Trophoblast cell (in vitro differentiated cells and primary cell): ENCODE measurements at regions not wholly inside any gene's neighbourhood (a gene's known extent, or its start where the extent isn't known, plus 50 kb on each side); places are given as distances from the start of the nearest gene placed in this dataset.

Source experiments
- DNase-seq, 2 donors: peaks; one replicate each; pipeline ENCODE4 v3.0.0-alpha.2; 2016
- H2AFZ ChIP-seq: 2 replicates; pipeline ENCODE4 v1.6.1; 2013; ENCODE audit warnings: low read length, moderate library complexity, mild to moderate bottlenecking; ENCODE audit not compliant: insufficient read depth, poor library complexity
- H2AK5ac ChIP-seq: 2 replicates; pipeline ENCODE4 v1.6.1; 2013; ENCODE audit warnings: mild to moderate bottlenecking, low read length
- H2BK120ac ChIP-seq: 2 replicates; pipeline ENCODE4 v1.6.1; 2013; ENCODE audit warnings: low read length, mild to moderate bottlenecking, moderate library complexity; ENCODE audit not compliant: insufficient read depth, poor library complexity
- H2BK12ac ChIP-seq: 2 replicates; pipeline ENCODE4 v1.6.1; 2013; ENCODE audit warnings: mild to moderate bottlenecking, low read length, moderate library complexity
- H2BK5ac ChIP-seq: 2 replicates; pipeline ENCODE4 v1.6.1; 2013; ENCODE audit warnings: low read length, low read depth, moderate library complexity, mild to moderate bottlenecking; ENCODE audit not compliant: poor library complexity
- H3K14ac ChIP-seq: 2 replicates; pipeline ENCODE4 v1.6.1; 2013; ENCODE audit warnings: mild to moderate bottlenecking, low read length
- H3K18ac ChIP-seq: 2 replicates; pipeline ENCODE4 v1.6.1; 2013; ENCODE audit warnings: mild to moderate bottlenecking, low read length
- H3K23ac ChIP-seq: 2 replicates; pipeline ENCODE4 v1.6.1; 2013; ENCODE audit warnings: low read length
- H3K27ac ChIP-seq: 2 replicates; pipeline ENCODE4 v1.5.1; 2013; ENCODE audit warnings: low read depth, mild to moderate bottlenecking, inconsistent platforms, low read length, moderate library complexity
- H3K27me3 ChIP-seq: 2 replicates; pipeline ENCODE4 v1.6.1; 2013; ENCODE audit warnings: inconsistent platforms, mild to moderate bottlenecking, low read length, moderate library complexity; ENCODE audit not compliant: insufficient read depth
- H3K36me3 ChIP-seq, 2 experiments: 1 replicate in 1 of 2; 2 replicates in 1 of 2; pipeline ENCODE4 v1.6.1; 2013; ENCODE audit warnings: low read length in 2 of 2, mild to moderate bottlenecking in 2 of 2, moderate library complexity in 1 of 2; ENCODE audit not compliant: insufficient read depth in 2 of 2, control insufficient read depth in 1 of 2
- H3K4ac ChIP-seq: 2 replicates; pipeline ENCODE4 v1.6.1; 2013; ENCODE audit warnings: low read depth, mild to moderate bottlenecking, low read length, moderate library complexity
- H3K4me1 ChIP-seq, 2 experiments: 1 replicate in 1 of 2; 2 replicates in 1 of 2; pipeline ENCODE4 v1.6.1; 2013; ENCODE audit warnings: low read length in 2 of 2, mild to moderate bottlenecking in 2 of 2, moderate library complexity in 1 of 2; ENCODE audit not compliant: insufficient read depth in 2 of 2, control insufficient read depth in 1 of 2
- H3K4me2 ChIP-seq: 2 replicates; pipeline ENCODE4 v1.6.1; 2013; ENCODE audit warnings: inconsistent platforms, mild to moderate bottlenecking, low read length, moderate library complexity
- H3K4me3 ChIP-seq: 2 replicates; pipeline ENCODE4 v1.5.1; 2013; ENCODE audit warnings: mild to moderate bottlenecking, low read depth, low read length, inconsistent platforms
- H3K79me1 ChIP-seq: one replicate; pipeline ENCODE4 v1.6.1; 2013; ENCODE audit warnings: low read length
- H3K79me2 ChIP-seq: 2 replicates; pipeline ENCODE4 v1.6.1; 2013; ENCODE audit warnings: low read length, mild to moderate bottlenecking; ENCODE audit not compliant: control insufficient read depth, insufficient read depth, poor library complexity
- H3K9ac ChIP-seq: 2 replicates; pipeline ENCODE4 v1.6.1; 2013; ENCODE audit warnings: mild to moderate bottlenecking, low read length
- H3K9me3 ChIP-seq: 2 replicates; pipeline ENCODE4 v1.6.1; 2013; ENCODE audit warnings: low read depth, mild to moderate bottlenecking, control low read depth, inconsistent platforms, low read length; ENCODE audit not compliant: insufficient read depth
- H4K12ac ChIP-seq: 2 replicates; pipeline ENCODE4 v1.6.1; 2013; ENCODE audit warnings: low read depth, mild to moderate bottlenecking, low read length, moderate library complexity
- H4K8ac ChIP-seq: 2 replicates; pipeline ENCODE4 v1.6.1; 2013; ENCODE audit warnings: low read depth, mild to moderate bottlenecking, low read length, moderate library complexity
- H4K91ac ChIP-seq: one replicate; pipeline ENCODE4 v1.6.1; 2013; ENCODE audit warnings: low read depth, mild to moderate bottlenecking, low read length, moderate library complexity
- WGBS: extraction: QIAGEN DNeasy Blood & Tissue Kit; methylation state at CpG from one replicate; pipeline ENCODE4 v1.1.7; 2013; ENCODE audit warnings: missing lambda C conversion rate; ENCODE audit not compliant: insufficient read length, insufficient coverage; ENCODE audit errors: extremely low coverage; 5-methylcytosine and 5-hydroxymethylcytosine counted together

- Histone ChIP-seq H3K27me3 (no peaks in the 10 kb centered on the region), H4K12ac (no peak overlapping the region), H2AK5ac (no peak overlapping the region), H2BK5ac (no peak overlapping the region), H3K4me1 (no peaks in the 10 kb centered on the region), H2BK12ac (no peak overlapping the region), H3K27ac (no peak overlapping the region), H3K36me3 (no peaks in the 10 kb centered on the region), H2BK120ac (no peak overlapping the region), H3K4me3 (no peak overlapping the region), H3K4ac (no peak overlapping the region), H2AFZ (no peak overlapping the region), H4K8ac (no peak overlapping the region), H3K18ac (no peak overlapping the region), H3K9ac (no peak overlapping the region), H3K9me3 (no peaks in the 10 kb centered on the region), H3K79me2 (no peaks in the 10 kb centered on the region), H3K79me1 (no peaks in the 10 kb centered on the region), H3K23ac (no peak overlapping the region), H3K4me2 (no peak overlapping the region), H4K91ac (no peak overlapping the region), H3K14ac (no peak overlapping the region)
- no CpG with 5 or more reads among the region's 4 CpGs for WGBS
- DNase-seq: no peak
Measured at GRCh38 chrX:486325-486724, 99.6 kb upstream of the PPP2R3B start.

DNA sequence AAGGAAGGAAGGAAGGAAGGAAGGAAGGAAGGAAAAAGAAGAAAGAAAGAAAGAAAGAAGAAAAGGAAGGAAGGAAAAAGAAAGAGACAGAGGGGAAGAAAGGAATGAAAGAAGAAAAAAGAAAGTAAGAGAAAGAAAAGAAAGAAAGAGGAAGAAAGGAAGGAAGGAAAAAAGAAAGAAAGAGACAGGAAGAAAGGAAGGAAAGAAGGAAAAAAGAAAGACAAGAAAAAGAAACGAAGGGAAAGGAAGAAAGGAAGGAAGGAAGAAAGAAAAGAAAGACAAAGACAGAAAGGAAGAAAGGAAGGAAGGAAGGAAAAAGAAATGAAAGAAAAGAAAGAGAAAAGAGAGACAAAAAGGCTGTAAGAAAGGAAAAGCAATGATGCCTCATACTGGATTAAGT is 101.1 kb upstream of the PPP2R3B start:
- H3K27me3 ChIP-seq: no peaks in the 10 kb centered on the region
- no peaks in the 10 kb centered on the region for H3K4me1 ChIP-seq
- H3K79me2 ChIP-seq: no peaks in the 10 kb centered on the region
- no peak overlapping the region for H3K14ac ChIP-seq
- H3K36me3 ChIP-seq: no peaks in the 10 kb centered on the region
- no peak overlapping the region for H2BK12ac ChIP-seq
- H3K18ac ChIP-seq: no peak overlapping the region
- no peak overlapping the region for H2BK5ac ChIP-seq
- H4K12ac ChIP-seq: no peak overlapping the region
- H4K91ac ChIP-seq: no peak overlapping the region
- H2BK120ac ChIP-seq: no peak overlapping the region
- H3K27ac ChIP-seq: no peak overlapping the region
- no peaks in the 10 kb centered on the region for H3K9me3 ChIP-seq
- no peak for DNase-seq
- H2AFZ ChIP-seq: no peak overlapping the region
- H3K4me3 ChIP-seq: no peak overlapping the region
- H4K8ac ChIP-seq: no peak overlapping the region
- no peak overlapping the region for H3K4me2 ChIP-seq
- no peak overlapping the region for H2AK5ac ChIP-seq
- H3K79me1 ChIP-seq: no peaks in the 10 kb centered on the region
- no peak overlapping the region for H3K4ac ChIP-seq
- no peak overlapping the region for H3K23ac ChIP-seq
- no peak overlapping the region for H3K9ac ChIP-seq
- WGBS: no CpG with 5 or more reads among the region's 1 CpG

DNA sequence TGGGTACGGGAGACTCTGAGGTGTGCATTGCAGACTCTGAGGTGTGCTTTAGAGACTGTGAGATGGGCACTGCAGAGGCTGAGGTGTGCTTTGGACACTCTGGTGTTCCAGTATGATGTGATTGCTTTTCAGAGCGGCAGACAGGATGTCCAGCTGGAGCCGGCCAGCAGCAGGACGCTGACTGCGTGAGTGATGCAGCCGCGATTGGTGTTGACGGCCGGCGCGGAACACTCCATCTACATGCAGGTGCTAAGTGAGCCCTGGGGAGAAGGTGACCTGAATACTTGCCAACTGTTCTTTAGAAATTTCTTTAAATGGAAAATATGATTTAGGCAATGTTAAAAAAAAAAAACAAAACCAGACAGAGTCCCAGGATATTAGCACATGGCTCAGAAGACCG is 103.1 kb upstream of the PPP2R3B start:
- no peaks in the 10 kb centered on the region for H3K4me1 ChIP-seq
- DNase-seq: no peak
- no peak overlapping the region for H3K23ac ChIP-seq
- H2BK5ac ChIP-seq: no peak overlapping the region
- no peak overlapping the region for H3K18ac ChIP-seq
- H3K9ac ChIP-seq: no peak overlapping the region
- H3K36me3 ChIP-seq: no peaks in the 10 kb centered on the region
- H2BK120ac ChIP-seq: no peak overlapping the region
- no peak overlapping the region for H3K4me3 ChIP-seq
- H3K14ac ChIP-seq: no peak overlapping the region
- H4K8ac ChIP-seq: no peak overlapping the region
- H3K79me2 ChIP-seq: no peaks in the 10 kb centered on the region
- no peak overlapping the region for H4K91ac ChIP-seq
- no CpG with 5 or more reads among the region's 12 CpGs for WGBS
- no peak overlapping the region for H4K12ac ChIP-seq
- no peaks in the 10 kb centered on the region for H3K79me1 ChIP-seq
- H2AFZ ChIP-seq: no peak overlapping the region
- no peak overlapping the region for H3K4me2 ChIP-seq
- H3K4ac ChIP-seq: no peak overlapping the region
- no peaks in the 10 kb centered on the region for H3K27me3 ChIP-seq
- H2BK12ac ChIP-seq: no peak overlapping the region
- no peak overlapping the region for H3K27ac ChIP-seq
- no peak overlapping the region for H2AK5ac ChIP-seq
- H3K9me3 ChIP-seq: no peaks in the 10 kb centered on the region

- H3K9me3 ChIP-seq: peaks cover 8% of the 10 kb centered on the region
- H4K12ac ChIP-seq: no peak overlapping the region
- no peak overlapping the region for H3K18ac ChIP-seq
- no peaks in the 10 kb centered on the region for H3K79me1 ChIP-seq
- H4K91ac ChIP-seq: no peak overlapping the region
- H3K23ac ChIP-seq: no peak overlapping the region
- H2AFZ ChIP-seq: no peak overlapping the region
- H2AK5ac ChIP-seq: no peak overlapping the region
- H3K4me2 ChIP-seq: no peak overlapping the region
- no peaks in the 10 kb centered on the region for H3K79me2 ChIP-seq
- peaks cover 0 to 2% of the 10 kb centered on the region in 2 experiments for H3K4me1 ChIP-seq
- no peak overlapping the region for H2BK5ac ChIP-seq
- no peak for DNase-seq
- H2BK120ac ChIP-seq: no peak overlapping the region
- no peaks in the 10 kb centered on the region for H3K36me3 ChIP-seq
- H3K4ac ChIP-seq: no peak overlapping the region
- WGBS: no CpG with 5 or more reads among the region's 39 CpGs
- H3K27ac ChIP-seq: no peak overlapping the region
- H3K27me3 ChIP-seq: peaks cover 8% of the 10 kb centered on the region
- no peak overlapping the region for H4K8ac ChIP-seq
- no peak overlapping the region for H3K9ac ChIP-seq
- H3K14ac ChIP-seq: no peak overlapping the region
- H2BK12ac ChIP-seq: no peak overlapping the region
- no peak overlapping the region for H3K4me3 ChIP-seq
Measured at GRCh38 chrX:497186-498014, 110.7 kb upstream of the PPP2R3B start.
